K562 (cell line): ENCODE measurements at regions not wholly inside any gene's neighbourhood (a gene's known extent, or its start where the extent isn't known, plus 50 kb on each side); places are given as distances from the start of the nearest gene placed in this dataset.

Source experiments
- ARID3B ChIP-seq: fragments of 250-450 bp; sonication (Bioruptor Pico); IDR thresholded peaks from 2 replicates; pipeline ENCODE4 v1.4.0; 2020; ENCODE audit warnings: borderline replicate concordance
- CHD2 ChIP-seq: IDR thresholded peaks from 2 replicates; pipeline ENCODE4 v1.6.1; 2011; ENCODE audit warnings: low read depth, low read length
- CTCF ChIP-seq, 3 experiments: IDR thresholded peaks in 2 of 3; conservative IDR thresholded peaks in 1 of 3; 2 replicates each; pipeline ENCODE4 v1.5.1; 2011 to 2012; ENCODE audit warnings: low read length in 3 of 3, mild to moderate bottlenecking in 3 of 3, control low read depth in 2 of 3, improper control_type of control experiment in 1 of 3, inconsistent platforms in 1 of 3, low read depth in 1 of 3, mixed read lengths in 1 of 3, moderate library complexity in 1 of 3; ENCODE audit not compliant: insufficient read depth in 2 of 3
- EP300 ChIP-seq: IDR thresholded peaks from 2 replicates; pipeline ENCODE4 v1.6.1; 2012; ENCODE audit warnings: low read length, improper control_type of control experiment
- MAZ ChIP-seq, 2 experiments: fragments of 450-650 bp in 1 of 2; sonication (generic) in 1 of 2; formaldehyde crosslinking; IDR thresholded peaks in 1 of 2; conservative IDR thresholded peaks in 1 of 2; 2 replicates each; pipeline versions ENCODE4 v1.4.0 to v1.5.0; 2020; ENCODE audit warnings: mild to moderate bottlenecking in 1 of 2, missing genetic modification reagents in 1 of 2
- MEF2A ChIP-seq: IDR thresholded peaks from 2 replicates; pipeline ENCODE4 v1.6.1; 2011; ENCODE audit warnings: low read depth, mild to moderate bottlenecking, low read length, moderate library complexity; ENCODE audit not compliant: control insufficient read depth
- PATZ1 ChIP-seq: fragments of 250-450 bp; sonication (Bioruptor Pico); IDR thresholded peaks from 2 replicates; pipeline ENCODE4 v1.5.0; 2020; ENCODE audit warnings: mild to moderate bottlenecking, borderline replicate concordance
- POLR2A ChIP-seq: fragments of 450-650 bp; conservative IDR thresholded peaks from 2 replicates; pipeline ENCODE4 v1.6.1; 2016
- XRCC5 ChIP-seq: fragments of 200-400 bp; formaldehyde crosslinking; IDR thresholded peaks from 2 replicates; pipeline ENCODE4 v1.6.1; 2017; ENCODE audit warnings: low read depth, mild to moderate bottlenecking, low read length
- ZNF263 ChIP-seq: sonication (generic); formaldehyde crosslinking; IDR thresholded peaks from 2 replicates; pipeline ENCODE4 v1.8.0; 2022; ENCODE audit warnings: mild to moderate bottlenecking, missing genetic modification reagents, borderline replicate concordance

GRCh38 chr10:52383088-52383487, 69.0 kb downstream of the DKK1 start:
- no peak for TF ChIP-seq MAZ (CRISPR knock-in tag; conservative IDR thresholded peaks at IDR 0.05 in 1 of 2, IDR thresholded peaks at IDR 0.05 in 1 of 2)
- TF ChIP-seq PATZ1 (CRISPR knock-in tag) = no peak
- no peak for TF ChIP-seq ZNF263 (CRISPR knock-in tag)
- no peak for TF ChIP-seq POLR2A
- no peak for TF ChIP-seq CTCF (IDR thresholded peaks at IDR 0.05 in 2 of 3, conservative IDR thresholded peaks at IDR 0.05 in 1 of 3; ENCODE audit: insufficient read depth in 2 of 3, low read depth in 1 of 3, low read length in 3 of 3)
- no peak for TF ChIP-seq ARID3B (CRISPR knock-in tag)
- no peak for TF ChIP-seq CHD2
- TF ChIP-seq MEF2A = no peak
- no peak for TF ChIP-seq EP300
- no peak for TF ChIP-seq XRCC5
